Osteocyte (in vitro differentiated cells): ENCODE measurements at regions not wholly inside any gene's neighbourhood (a gene's known extent, or its start where the extent isn't known, plus 50 kb on each side); places are given as distances from the start of the nearest gene placed in this dataset.

ENCODE experiments used
- DNase-seq: peaks from one replicate; pipeline ENCODE4 v3.0.0; 2021; ENCODE audit warnings: mixed read lengths; ENCODE audit not compliant: unreplicated experiment; ENCODE audit errors: extremely low spot score
- H3K27ac Mint-ChIP-seq: one replicate; pipeline ENCODE4 v1.8.0; 2021; ENCODE audit warnings: mild to moderate bottlenecking, mixed read lengths; ENCODE audit not compliant: unreplicated experiment
- H3K27me3 Mint-ChIP-seq: one replicate; pipeline ENCODE4 v1.8.0; 2021; ENCODE audit warnings: mixed read lengths; ENCODE audit not compliant: unreplicated experiment
- H3K36me3 Mint-ChIP-seq: one replicate; pipeline ENCODE4 v1.8.0; 2021; ENCODE audit warnings: mixed read lengths; ENCODE audit not compliant: unreplicated experiment
- H3K4me1 Mint-ChIP-seq: one replicate; pipeline ENCODE4 v1.8.0; 2021; ENCODE audit warnings: mixed read lengths; ENCODE audit not compliant: unreplicated experiment
- H3K4me3 Mint-ChIP-seq: one replicate; pipeline ENCODE4 v1.8.0; 2021; ENCODE audit warnings: mild to moderate bottlenecking, moderate library complexity, mixed read lengths; ENCODE audit not compliant: unreplicated experiment
- H3K9me3 Mint-ChIP-seq: one replicate; pipeline ENCODE4 v1.8.0; 2021; ENCODE audit warnings: mixed read lengths; ENCODE audit not compliant: unreplicated experiment
- CTCF ChIP-seq: fragments of 200-600 bp; sonication (generic); IDR thresholded peaks from 2 replicates; pipeline ENCODE4 v1.5.0; 2021; ENCODE audit warnings: antibody characterized with exemption, mild to moderate bottlenecking, moderate library complexity

GRCh38 chr2:172162739-172163336 lies 60.1 kb upstream of the DLX2 start:
- Mint-ChIP-seq H3K36me3 (no peaks in the 10 kb centered on the region), H3K27ac (no peak overlapping the region), H3K4me1 (no peaks in the 10 kb centered on the region), H3K27me3 (peaks cover 6% of the 10 kb centered on the region), H3K4me3 (no peak overlapping the region), H3K9me3 (peaks cover 4% of the 10 kb centered on the region)
- TF ChIP-seq CTCF, result no peak
- no peak for DNase-seq

- Mint-ChIP-seq H3K4me1 (peaks cover 4% of the 10 kb centered on the region), H3K9me3 (no peaks in the 10 kb centered on the region), H3K4me3 (no peak overlapping the region)
These were observed 66.2 kb upstream of the DLX2 start for GRCh38 chr2:172168917-172169346.

GRCh38 chr2:172169611-172170010 lies 66.9 kb upstream of the DLX2 start:
- H3K36me3 Mint-ChIP-seq, result no peaks in the 10 kb centered on the region
- no peak for TF ChIP-seq CTCF

More at GRCh38 chr2:172168917-172169346, 66.2 kb upstream of the DLX2 start:
- no peaks in the 10 kb centered on the region for H3K27me3 Mint-ChIP-seq
- no peaks in the 10 kb centered on the region for H3K36me3 Mint-ChIP-seq
- no peak for DNase-seq
- no peak overlapping the region for H3K27ac Mint-ChIP-seq
- TF ChIP-seq CTCF, result no peak

GRCh38 chr2:172172513-172173173 lies 69.9 kb upstream of the DLX2 start:
- DNase-seq, result peak; percentile 88
- peaks cover 5% of the 10 kb centered on the region for H3K9me3 Mint-ChIP-seq
- H3K4me1 Mint-ChIP-seq, result peaks cover 4% of the 10 kb centered on the region
- peak; percentile 97 for TF ChIP-seq CTCF
- H3K27ac Mint-ChIP-seq, result no peak overlapping the region
- H3K27me3 Mint-ChIP-seq, result no peaks in the 10 kb centered on the region
- no peaks in the 10 kb centered on the region for H3K36me3 Mint-ChIP-seq
- H3K4me3 Mint-ChIP-seq, result peak overlapping the region; percentile 68

More at GRCh38 chr2:172169611-172170010, 66.9 kb upstream of the DLX2 start:
- no peak overlapping the region for H3K4me3 Mint-ChIP-seq
- no peaks in the 10 kb centered on the region for H3K27me3 Mint-ChIP-seq
- H3K9me3 Mint-ChIP-seq, result no peaks in the 10 kb centered on the region
- DNase-seq, result no peak
- no peak overlapping the region for H3K27ac Mint-ChIP-seq
- H3K4me1 Mint-ChIP-seq, result peaks cover 4% of the 10 kb centered on the region

GRCh38 chr2:172173174-172173706 lies 70.5 kb upstream of the DLX2 start:
- H3K27me3 Mint-ChIP-seq, result no peaks in the 10 kb centered on the region

More at GRCh38 chr2:172173174-172173706, 70.5 kb upstream of the DLX2 start:
- Mint-ChIP-seq H3K36me3 (no peaks in the 10 kb centered on the region), H3K27ac (no peak overlapping the region), H3K9me3 (peaks cover 5% of the 10 kb centered on the region), H3K4me3 (peak overlapping the region; percentile 60), H3K4me1 (peaks cover 4% of the 10 kb centered on the region)
- TF ChIP-seq CTCF, result no peak
- DNase-seq, result no peak
